Ovary (tissue), 7 donors: ENCODE measurements at regions not wholly inside any gene's neighbourhood (a gene's known extent, or its start where the extent isn't known, plus 50 kb on each side); places are given as distances from the start of the nearest gene placed in this dataset.

Experiments used
- DNase-seq, 5 donors: peaks; one replicate each; pipeline ENCODE4 v3.0.0-alpha.2; 2019 to 2020
- H3K27ac ChIP-seq, 2 donors: fragments of 200-600 bp; one replicate each; pipeline versions ENCODE4 v1.5.1 to v1.8.0; 2019 to 2022
- H3K27me3 ChIP-seq: fragments of 200-600 bp; one replicate; pipeline ENCODE4 v1.8.0; 2022
- H3K36me3 ChIP-seq: fragments of 200-600 bp; sonication (generic); one replicate; pipeline ENCODE4 v1.5.1; 2019
- H3K4me1 ChIP-seq: one replicate; pipeline ENCODE4 v1.8.1; 2013; ENCODE audit warnings: mild to moderate bottlenecking, moderate library complexity; ENCODE audit not compliant: insufficient read depth
- H3K4me3 ChIP-seq: fragments of 200-600 bp; sonication (generic); one replicate; pipeline ENCODE4 v1.5.1; 2017
- H3K9me3 ChIP-seq, 2 donors: fragments of 200-600 bp in 1 of 2; sonication (generic) in 1 of 2; one replicate each; pipeline versions ENCODE4 v1.5.1 to v1.8.1; 2013 to 2019; ENCODE audit warnings: mild to moderate bottlenecking in 1 of 2, moderate library complexity in 1 of 2
- EP300 ChIP-seq: sonication (generic); formaldehyde crosslinking; IDR thresholded peaks from one replicate; pipeline ENCODE4 v1.6.1; 2017; ENCODE audit warnings: antibody characterized with exemption
- POLR2A ChIP-seq: fragments of 450-650 bp; IDR thresholded peaks from one replicate; pipeline ENCODE4 v1.6.1; 2017; ENCODE audit warnings: antibody characterized with exemption, mild to moderate bottlenecking, moderate library complexity
- WGBS, 3 donors: extraction: QIAGEN DNeasy Blood & Tissue Kit in 1 of 3; methylation state at CpG; one replicate each; pipeline versions ENCODE4 v1.1.5 to v1.1.7; 2013 to 2017; 5-methylcytosine and 5-hydroxymethylcytosine counted together
- intact Hi-C, 4 donors: fragments of 100-400 bp; cut with DNase I; formaldehyde crosslinking; loops; one replicate each; pipeline versions ENCODE4 v1.11.0 to v1.15.1; 2022 to 2023
- TF ChIP-seq, protein P1 (sequence below), 3 donors: fragments of 450-650 bp in 2 of 3; fragments of 200-600 bp in 1 of 3; IDR thresholded peaks; one replicate each; pipeline versions ENCODE4 v1.5.1 to v1.8.0; 2016 to 2022; ENCODE audit warnings: antibody characterized with exemption in 3 of 3, mild to moderate bottlenecking in 1 of 3
- donor health status: DM: no; HTN: no; CAD: no; lungs with moderate emphysema.
- donor health status: DM: no; HTN: no; CAD: no.
- donor health status: Bipolar disorder and iron deficiency.
- donor health status: DM: no; HTN: no; CAD: no.
- donor health status: DM: yes; HTN: yes; CAD: no.

DNA sequence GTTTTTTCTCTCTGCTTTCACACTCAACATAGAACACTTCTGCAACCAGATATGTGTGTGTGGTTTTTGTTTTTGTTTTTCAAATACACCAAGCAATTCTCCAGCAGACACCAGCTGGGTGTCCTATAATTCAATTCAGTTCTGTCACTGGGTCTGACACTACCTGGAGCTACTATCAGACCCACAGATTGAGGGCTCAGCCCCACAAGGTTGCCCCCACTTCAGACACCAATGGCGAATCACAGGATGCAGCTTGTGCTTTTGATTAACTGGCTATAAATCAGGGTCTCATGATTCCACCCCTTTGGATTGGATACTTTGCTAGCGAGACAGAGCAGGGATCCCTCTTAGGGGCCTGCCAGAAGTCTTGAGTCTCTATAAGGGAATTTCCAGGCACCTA, 462.2 kb upstream of the NRP1 start:
- no peaks in the 10 kb centered on the region for H3K27me3 ChIP-seq
- no peak overlapping the region for H3K4me3 ChIP-seq
- no peak for DNase-seq
- H3K9me3 ChIP-seq = no peaks in the 10 kb centered on the region
- H3K4me1 ChIP-seq = peaks cover 6% of the 10 kb centered on the region
- H3K36me3 ChIP-seq = no peaks in the 10 kb centered on the region
- intact Hi-C loops = no loop called here
- H3K27ac ChIP-seq = no peak overlapping the region
- 90 to 95% (median 91%) methylated on average over 2 of the region's 2 CpGs for WGBS, 3 donors
- TF ChIP-seq POLR2A (no peak), EP300 (no peak)
- TF ChIP-seq, protein P1, sequence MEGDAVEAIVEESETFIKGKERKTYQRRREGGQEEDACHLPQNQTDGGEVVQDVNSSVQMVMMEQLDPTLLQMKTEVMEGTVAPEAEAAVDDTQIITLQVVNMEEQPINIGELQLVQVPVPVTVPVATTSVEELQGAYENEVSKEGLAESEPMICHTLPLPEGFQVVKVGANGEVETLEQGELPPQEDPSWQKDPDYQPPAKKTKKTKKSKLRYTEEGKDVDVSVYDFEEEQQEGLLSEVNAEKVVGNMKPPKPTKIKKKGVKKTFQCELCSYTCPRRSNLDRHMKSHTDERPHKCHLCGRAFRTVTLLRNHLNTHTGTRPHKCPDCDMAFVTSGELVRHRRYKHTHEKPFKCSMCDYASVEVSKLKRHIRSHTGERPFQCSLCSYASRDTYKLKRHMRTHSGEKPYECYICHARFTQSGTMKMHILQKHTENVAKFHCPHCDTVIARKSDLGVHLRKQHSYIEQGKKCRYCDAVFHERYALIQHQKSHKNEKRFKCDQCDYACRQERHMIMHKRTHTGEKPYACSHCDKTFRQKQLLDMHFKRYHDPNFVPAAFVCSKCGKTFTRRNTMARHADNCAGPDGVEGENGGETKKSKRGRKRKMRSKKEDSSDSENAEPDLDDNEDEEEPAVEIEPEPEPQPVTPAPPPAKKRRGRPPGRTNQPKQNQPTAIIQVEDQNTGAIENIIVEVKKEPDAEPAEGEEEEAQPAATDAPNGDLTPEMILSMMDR (IDR thresholded peaks at IDR 0.05) = no peak

DNA sequence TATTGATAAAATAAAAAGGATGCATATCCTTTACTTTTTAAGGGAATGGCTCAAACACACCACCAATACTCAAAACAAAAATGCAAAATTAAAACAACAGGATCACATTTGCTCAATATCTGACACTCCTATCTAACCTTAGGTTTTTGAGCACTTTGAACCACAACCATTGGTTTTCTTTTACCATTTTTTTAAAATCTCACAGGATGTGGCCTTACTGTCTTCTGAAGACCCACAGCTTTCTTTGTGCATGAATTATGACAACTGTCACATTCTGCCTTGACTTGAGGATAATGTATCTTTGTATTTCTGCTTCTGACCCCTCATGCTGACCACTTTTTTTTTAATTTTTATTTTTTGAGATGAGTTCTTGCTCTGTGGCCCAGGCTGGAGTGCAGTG, 461.1 kb upstream of the NRP1 start:
- intact Hi-C loops = no loop called here
- no peak overlapping the region for H3K4me3 ChIP-seq
- TF ChIP-seq EP300 (no peak), POLR2A (no peak)
- TF ChIP-seq, protein P1 (IDR thresholded peaks at IDR 0.05) = no peak
- H3K36me3 ChIP-seq = no peaks in the 10 kb centered on the region
- peaks cover 4% of the 10 kb centered on the region for H3K4me1 ChIP-seq
- no peak for DNase-seq
- H3K9me3 ChIP-seq = no peaks in the 10 kb centered on the region
- H3K27ac ChIP-seq = no peak overlapping the region
- H3K27me3 ChIP-seq = no peaks in the 10 kb centered on the region

- H3K4me1 ChIP-seq = peaks cover 7% of the 10 kb centered on the region
- intact Hi-C loops = no loop called here
- TF ChIP-seq, protein P1 (IDR thresholded peaks at IDR 0.05) = no peak
- TF ChIP-seq EP300 (no peak), POLR2A (no peak)
- H3K27me3 ChIP-seq = no peaks in the 10 kb centered on the region
- no peak for DNase-seq
- H3K27ac ChIP-seq = no peak overlapping the region
- no peaks in the 10 kb centered on the region for H3K36me3 ChIP-seq
- 76 to 84% (median 79%) methylated on average over 3 of the region's 3 CpGs for WGBS, 3 donors
- no peak overlapping the region for H3K4me3 ChIP-seq
- no peaks in the 10 kb centered on the region for H3K9me3 ChIP-seq
Observed at GRCh38 chr10:33794460-33794859, 460.0 kb upstream of the NRP1 start.

DNA sequence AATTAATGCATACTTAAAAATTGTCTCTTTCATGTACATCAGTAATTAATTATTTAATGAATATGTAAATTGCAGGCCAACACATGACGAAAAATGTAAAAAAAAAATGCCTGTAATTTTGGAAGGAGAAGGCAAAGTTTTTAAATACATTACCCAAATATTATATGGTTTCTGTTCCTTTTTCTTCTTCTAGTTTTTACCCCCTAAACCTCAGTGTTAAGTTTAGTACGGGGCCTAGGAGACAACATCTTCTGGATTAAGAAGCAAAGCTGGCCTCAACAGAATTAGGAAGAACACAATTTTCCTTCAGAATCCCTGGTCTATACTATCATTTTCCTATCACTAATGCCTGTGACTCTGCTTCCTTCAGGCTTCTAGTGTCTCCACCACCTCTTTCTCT, 459.3 kb upstream of the NRP1 start:
- H3K36me3 ChIP-seq = no peaks in the 10 kb centered on the region
- intact Hi-C loops = no loop called here
- no peaks in the 10 kb centered on the region for H3K9me3 ChIP-seq
- no peak for DNase-seq
- peaks cover 4% of the 10 kb centered on the region for H3K4me1 ChIP-seq
- no peak overlapping the region for H3K27ac ChIP-seq
- H3K4me3 ChIP-seq = no peak overlapping the region
- TF ChIP-seq POLR2A = no peak
- TF ChIP-seq, protein P1 (IDR thresholded peaks at IDR 0.05) = no peak
- TF ChIP-seq EP300 = no peak
- H3K27me3 ChIP-seq = no peaks in the 10 kb centered on the region
- 74 to 94% (median 92%) methylated on average over 2 of the region's 2 CpGs for WGBS, 3 donors

DNA sequence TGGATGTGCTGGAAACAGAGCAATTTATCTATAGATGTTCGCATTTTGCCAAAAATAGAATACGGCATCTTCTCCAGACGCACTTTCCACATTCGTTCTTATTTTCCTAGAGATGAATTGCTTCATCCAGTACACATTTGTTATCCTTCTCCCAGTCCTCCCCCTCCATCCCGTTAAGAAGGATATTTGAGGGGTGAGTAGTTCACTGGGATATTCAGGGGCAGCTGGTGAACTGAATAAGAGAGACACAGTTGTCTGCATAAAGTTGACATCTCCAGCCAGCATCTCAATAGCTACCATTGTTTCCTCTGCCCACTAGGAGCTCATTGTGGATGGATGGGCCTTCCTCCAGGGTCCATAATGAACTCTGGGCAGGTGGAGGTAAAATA, 456.8 kb upstream of the NRP1 start:
- H3K27ac ChIP-seq = no peak overlapping the region
- no peaks in the 10 kb centered on the region for H3K27me3 ChIP-seq
- no peaks in the 10 kb centered on the region for H3K36me3 ChIP-seq
- no peaks in the 10 kb centered on the region for H3K9me3 ChIP-seq
- no peak overlapping the region for H3K4me3 ChIP-seq
- DNase-seq = no peak
- peaks cover 4% of the 10 kb centered on the region for H3K4me1 ChIP-seq
- WGBS, 3 donors = 19 to 27% (median 26%) methylated on average over 5 of the region's 5 CpGs
- intact Hi-C loops = no loop called here
- TF ChIP-seq, protein P1 (IDR thresholded peaks at IDR 0.05) = no peak
- no peak for TF ChIP-seq EP300
- TF ChIP-seq POLR2A = no peak
